PC-9 (cell line): ENCODE measurements at regions not wholly inside any gene's neighbourhood (a gene's known extent, or its start where the extent isn't known, plus 50 kb on each side); places are given as distances from the start of the nearest gene placed in this dataset.

Source experiments
- EZH2 ChIP-seq: fragments of 200-600 bp; sonication (generic); IDR thresholded peaks from 2 replicates; pipeline ENCODE4 v1.8.0; 2017; ENCODE audit warnings: antibody characterized with exemption, low read depth
- TF ChIP-seq, protein P1 (sequence below): fragments of 200-600 bp; sonication (generic); conservative IDR thresholded peaks from 2 replicates; pipeline ENCODE4 v1.6.1; 2017; ENCODE audit warnings: mixed run types, antibody characterized with exemption, mild to moderate bottlenecking, moderate library complexity

DNA sequence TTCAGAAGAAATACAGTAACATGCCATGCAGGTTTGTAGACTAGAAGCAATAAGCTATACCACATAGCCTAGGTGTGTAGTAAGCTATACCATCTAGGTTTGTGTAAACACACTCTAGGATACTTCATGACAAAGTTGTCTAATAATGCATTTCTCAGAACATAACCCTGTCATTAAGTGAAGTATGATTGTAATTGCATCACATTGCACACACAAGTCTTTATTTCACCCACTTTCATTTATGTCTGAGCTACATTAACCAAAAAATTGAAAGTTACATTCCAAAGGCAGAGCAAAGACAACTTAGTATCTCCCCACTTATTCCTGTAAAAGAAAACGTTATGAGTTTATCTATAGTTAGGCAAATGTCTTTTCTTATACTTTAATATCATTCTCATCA is 64.5 kb upstream of the ATF3 start:
- TF ChIP-seq, protein P1, sequence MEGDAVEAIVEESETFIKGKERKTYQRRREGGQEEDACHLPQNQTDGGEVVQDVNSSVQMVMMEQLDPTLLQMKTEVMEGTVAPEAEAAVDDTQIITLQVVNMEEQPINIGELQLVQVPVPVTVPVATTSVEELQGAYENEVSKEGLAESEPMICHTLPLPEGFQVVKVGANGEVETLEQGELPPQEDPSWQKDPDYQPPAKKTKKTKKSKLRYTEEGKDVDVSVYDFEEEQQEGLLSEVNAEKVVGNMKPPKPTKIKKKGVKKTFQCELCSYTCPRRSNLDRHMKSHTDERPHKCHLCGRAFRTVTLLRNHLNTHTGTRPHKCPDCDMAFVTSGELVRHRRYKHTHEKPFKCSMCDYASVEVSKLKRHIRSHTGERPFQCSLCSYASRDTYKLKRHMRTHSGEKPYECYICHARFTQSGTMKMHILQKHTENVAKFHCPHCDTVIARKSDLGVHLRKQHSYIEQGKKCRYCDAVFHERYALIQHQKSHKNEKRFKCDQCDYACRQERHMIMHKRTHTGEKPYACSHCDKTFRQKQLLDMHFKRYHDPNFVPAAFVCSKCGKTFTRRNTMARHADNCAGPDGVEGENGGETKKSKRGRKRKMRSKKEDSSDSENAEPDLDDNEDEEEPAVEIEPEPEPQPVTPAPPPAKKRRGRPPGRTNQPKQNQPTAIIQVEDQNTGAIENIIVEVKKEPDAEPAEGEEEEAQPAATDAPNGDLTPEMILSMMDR = no peak
- TF ChIP-seq EZH2 = no peak
